ENCODE measurements at regions not wholly inside any gene's neighbourhood (a gene's known extent, or its start where the extent isn't known, plus 50 kb on each side); places are given as distances from the start of the nearest gene placed in this dataset.

DNA sequence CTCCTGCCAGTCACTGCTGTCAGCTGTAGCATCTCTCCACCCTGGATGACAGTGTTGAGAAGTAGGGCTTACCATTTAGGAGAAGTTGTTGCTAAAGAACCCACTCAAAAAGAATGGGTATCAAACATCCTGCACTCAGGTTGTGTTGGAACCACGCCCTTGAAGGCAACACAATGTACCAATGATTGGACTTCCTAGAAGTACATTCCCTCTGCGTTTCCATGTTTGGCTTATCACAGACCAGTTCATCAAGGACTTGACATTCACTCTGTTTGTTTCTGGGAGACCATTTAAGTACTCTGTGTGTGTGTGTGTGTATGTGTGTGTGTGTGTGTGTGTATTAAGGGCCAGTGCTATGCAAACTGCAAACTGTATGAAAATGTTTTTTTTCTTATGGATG lies 200.6 kb upstream of the GATB start:
- CTCF ChIA-PET (ENCODE audit: unreplicated experiment), result no interaction called here
- intact Hi-C loops (cut with micrococcal nuclease; ENCODE audit: unreplicated experiment), result no loop called here

DNA sequence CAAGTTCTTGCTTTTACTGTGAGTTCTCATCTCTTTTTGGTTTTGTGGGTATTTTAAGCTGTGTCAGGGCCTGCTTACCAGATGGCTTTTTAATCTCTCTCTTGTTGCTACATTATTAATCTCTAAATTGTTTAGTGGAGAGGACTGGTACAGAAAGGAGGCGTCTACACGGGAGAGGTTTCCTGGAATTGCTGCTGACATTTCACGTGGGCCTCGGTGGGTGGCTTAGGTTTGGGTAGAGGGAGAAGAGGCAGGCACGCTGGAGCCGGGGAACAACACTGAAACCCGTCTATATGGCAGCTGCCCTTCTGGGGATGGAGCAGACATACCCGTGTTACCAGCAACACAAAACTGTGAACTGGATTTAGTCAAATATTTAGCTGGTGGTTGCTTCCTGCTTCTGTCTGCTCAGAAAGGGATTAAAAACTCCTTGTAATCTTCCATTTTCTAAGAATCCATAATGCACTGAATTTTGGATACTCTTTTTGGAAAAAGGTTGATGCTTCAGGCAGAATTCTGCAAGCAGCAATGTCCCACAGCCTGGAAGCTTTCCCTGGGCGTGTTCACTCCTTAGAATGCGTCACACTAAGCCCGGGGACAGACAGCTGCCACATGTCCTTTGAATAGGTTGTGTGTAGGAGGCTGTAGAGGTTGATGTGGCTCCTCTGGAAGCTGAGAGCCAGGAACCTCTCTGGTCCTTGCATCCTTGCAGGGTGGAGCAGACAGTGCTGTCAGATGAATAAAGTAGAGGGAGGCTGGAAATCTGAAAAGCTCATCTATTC lies 199.8 kb upstream of the GATB start:
- H2AFZ ChIP-seq (ENCODE audit: low read length), result no peak overlapping the region
- ChIA-PET CTCF (ENCODE audit: unreplicated experiment) (no interaction called here), POLR2A (no interaction called here)
- no peaks in the 10 kb centered on the region for H3K79me2 ChIP-seq (ENCODE audit: insufficient read depth, low read depth, low read length)
- no peaks in the 10 kb centered on the region for H3K4me1 ChIP-seq (ENCODE audit: insufficient read depth, low read length, poor library complexity, severe bottlenecking)
- TF ChIP-seq, protein P1, sequence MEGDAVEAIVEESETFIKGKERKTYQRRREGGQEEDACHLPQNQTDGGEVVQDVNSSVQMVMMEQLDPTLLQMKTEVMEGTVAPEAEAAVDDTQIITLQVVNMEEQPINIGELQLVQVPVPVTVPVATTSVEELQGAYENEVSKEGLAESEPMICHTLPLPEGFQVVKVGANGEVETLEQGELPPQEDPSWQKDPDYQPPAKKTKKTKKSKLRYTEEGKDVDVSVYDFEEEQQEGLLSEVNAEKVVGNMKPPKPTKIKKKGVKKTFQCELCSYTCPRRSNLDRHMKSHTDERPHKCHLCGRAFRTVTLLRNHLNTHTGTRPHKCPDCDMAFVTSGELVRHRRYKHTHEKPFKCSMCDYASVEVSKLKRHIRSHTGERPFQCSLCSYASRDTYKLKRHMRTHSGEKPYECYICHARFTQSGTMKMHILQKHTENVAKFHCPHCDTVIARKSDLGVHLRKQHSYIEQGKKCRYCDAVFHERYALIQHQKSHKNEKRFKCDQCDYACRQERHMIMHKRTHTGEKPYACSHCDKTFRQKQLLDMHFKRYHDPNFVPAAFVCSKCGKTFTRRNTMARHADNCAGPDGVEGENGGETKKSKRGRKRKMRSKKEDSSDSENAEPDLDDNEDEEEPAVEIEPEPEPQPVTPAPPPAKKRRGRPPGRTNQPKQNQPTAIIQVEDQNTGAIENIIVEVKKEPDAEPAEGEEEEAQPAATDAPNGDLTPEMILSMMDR (conservative IDR thresholded peaks at IDR 0.05; ENCODE audit: low read length), result no peak
- no peak for TF ChIP-seq EZH2phosphoT487 (IDR thresholded peaks at IDR 0.05; ENCODE audit: borderline replicate concordance, low read depth, low read length)
- no TSS peak for BruUV-seq (replicated peaks)
- no peaks in the 10 kb centered on the region for H3K36me3 ChIP-seq (ENCODE audit: insufficient read depth, low read length)
- no peak for DNase-seq (ENCODE audit: low spot score)
- H3K9me2 ChIP-seq (ENCODE audit: insufficient read depth, low read length), result no peaks in the 10 kb centered on the region
- H3K4me2 ChIP-seq (ENCODE audit: low read length), result no peak overlapping the region
- H3K9me3 ChIP-seq (ENCODE audit: low read length), result no peaks in the 10 kb centered on the region
- intact Hi-C loops (cut with micrococcal nuclease; ENCODE audit: unreplicated experiment), result no loop called here
- no peaks in the 10 kb centered on the region for H4K20me1 ChIP-seq (ENCODE audit: insufficient read depth, low read length)
- H3K4me3 ChIP-seq (ENCODE audit: low read depth, low read length, poor library complexity, severe bottlenecking), result no peak overlapping the region
- no peak overlapping the region for H3K27ac ChIP-seq (ENCODE audit: low read depth, low read length, poor library complexity, severe bottlenecking)

More for the DNA sequence above, 200.6 kb upstream of the GATB start:
- no peaks in the 10 kb centered on the region for H3K36me3 ChIP-seq (ENCODE audit: insufficient read depth, low read length)
- no peak overlapping the region for H3K4me2 ChIP-seq (ENCODE audit: low read length)
- no peak overlapping the region for H2AFZ ChIP-seq (ENCODE audit: low read length)
- H3K4me3 ChIP-seq (ENCODE audit: low read depth, low read length, poor library complexity, severe bottlenecking), result no peak overlapping the region
- TF ChIP-seq EZH2phosphoT487 (IDR thresholded peaks at IDR 0.05; ENCODE audit: borderline replicate concordance, low read depth, low read length), result no peak
- TF ChIP-seq, protein P1 (conservative IDR thresholded peaks at IDR 0.05; ENCODE audit: low read length), result no peak
- POLR2A ChIA-PET, result no interaction called here
- H3K9me3 ChIP-seq (ENCODE audit: low read length), result no peaks in the 10 kb centered on the region
- H3K79me2 ChIP-seq (ENCODE audit: insufficient read depth, low read depth, low read length), result no peaks in the 10 kb centered on the region
- H4K20me1 ChIP-seq (ENCODE audit: insufficient read depth, low read length), result no peaks in the 10 kb centered on the region
- H3K9me2 ChIP-seq (ENCODE audit: insufficient read depth, low read length), result no peaks in the 10 kb centered on the region
- no peak for DNase-seq (ENCODE audit: low spot score)
- H3K4me1 ChIP-seq (ENCODE audit: insufficient read depth, low read length, poor library complexity, severe bottlenecking), result no peaks in the 10 kb centered on the region
- no peak overlapping the region for H3K27ac ChIP-seq (ENCODE audit: low read depth, low read length, poor library complexity, severe bottlenecking)
- no TSS peak for BruUV-seq (replicated peaks)

DNA sequence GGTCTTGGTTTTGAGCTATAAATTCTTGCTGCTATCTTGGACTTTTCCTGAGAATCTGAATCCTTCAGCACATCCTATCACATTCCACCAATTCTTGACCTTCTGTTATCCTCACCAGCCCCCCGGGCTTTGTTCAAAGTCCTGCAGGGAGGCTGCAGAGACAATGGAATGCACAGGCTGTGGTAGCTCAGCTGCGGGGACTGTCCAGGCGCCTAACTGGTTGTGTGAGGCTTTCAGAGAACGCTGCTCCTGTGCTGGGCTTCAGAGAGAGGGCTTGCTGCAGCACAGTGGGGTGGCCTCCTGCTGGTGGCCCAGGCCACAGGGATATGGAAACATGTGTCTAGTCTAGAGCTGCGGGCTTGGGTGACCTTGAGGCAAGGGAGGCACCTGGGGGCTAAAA lies 196.3 kb upstream of the GATB start:
- ChIA-PET CTCF (ENCODE audit: unreplicated experiment) (no interaction called here), POLR2A (interaction anchor here (1.5 kb wide), 1 partner anchor 33 kb away, joined by 5 read pairs; no protein-coding TSS in a partner anchor)
- intact Hi-C loops (cut with micrococcal nuclease; ENCODE audit: unreplicated experiment), result no loop called here
- H3K79me2 ChIP-seq (ENCODE audit: insufficient read depth, low read depth, low read length), result no peaks in the 10 kb centered on the region
- no peak for TF ChIP-seq EZH2phosphoT487 (IDR thresholded peaks at IDR 0.05; ENCODE audit: borderline replicate concordance, low read depth, low read length)
- TF ChIP-seq, protein P1 (conservative IDR thresholded peaks at IDR 0.05; ENCODE audit: low read length), result no peak
- H3K9me3 ChIP-seq (ENCODE audit: low read length), result no peaks in the 10 kb centered on the region
- H3K4me2 ChIP-seq (ENCODE audit: low read length), result no peak overlapping the region
- H3K27ac ChIP-seq (ENCODE audit: low read depth, low read length, poor library complexity, severe bottlenecking), result no peak overlapping the region
- no peak for DNase-seq (ENCODE audit: low spot score)
- no peaks in the 10 kb centered on the region for H3K36me3 ChIP-seq (ENCODE audit: insufficient read depth, low read length)
- H4K20me1 ChIP-seq (ENCODE audit: insufficient read depth, low read length), result no peaks in the 10 kb centered on the region
- H2AFZ ChIP-seq (ENCODE audit: low read length), result no peak overlapping the region
- no TSS peak for BruUV-seq (replicated peaks)
- no peak overlapping the region for H3K4me3 ChIP-seq (ENCODE audit: low read depth, low read length, poor library complexity, severe bottlenecking)
- no peaks in the 10 kb centered on the region for H3K9me2 ChIP-seq (ENCODE audit: insufficient read depth, low read length)
- H3K4me1 ChIP-seq (ENCODE audit: insufficient read depth, low read length, poor library complexity, severe bottlenecking), result no peaks in the 10 kb centered on the region

All from OCI-LY7 (cell line).